Astrocyte (in vitro differentiated cells and primary cell): ENCODE measurements at regions not wholly inside any gene's neighbourhood (a gene's known extent, or its start where the extent isn't known, plus 50 kb on each side); places are given as distances from the start of the nearest gene placed in this dataset.
A peak's percentile ranks its signal among the peaks of the same experiment; 100 is the strongest.

Source experiments
- DNase-seq: peaks from one replicate; pipeline ENCODE4 v3.0.0-alpha.2; 2010; ENCODE audit warnings: low read depth
- FAIRE-seq: peaks from 2 replicates; lab custom pipeline; 2011; peaks lifted over from hg19 to GRCh38; lab: Jason Lieb, UNC
- H2AFZ ChIP-seq: 2 replicates; pipeline ENCODE4 v1.6.0; 2012; ENCODE audit warnings: low read depth, low read length, inconsistent platforms
- H3K27ac ChIP-seq: 2 replicates; pipeline ENCODE4 v1.5.1; 2011; ENCODE audit warnings: low read depth, low read length, inconsistent platforms
- H3K27me3 ChIP-seq: 2 replicates; pipeline ENCODE4 v1.6.0; 2011; ENCODE audit warnings: low read length, inconsistent platforms; ENCODE audit not compliant: insufficient read depth
- H3K36me3 ChIP-seq: 2 replicates; pipeline ENCODE4 v1.5.1; 2011; ENCODE audit warnings: low read length, inconsistent platforms; ENCODE audit not compliant: insufficient read depth
- H3K4me1 ChIP-seq: 2 replicates; pipeline ENCODE4 v1.5.1; 2011; ENCODE audit warnings: low read length, inconsistent platforms; ENCODE audit not compliant: insufficient read depth
- H3K4me2 ChIP-seq: 2 replicates; pipeline ENCODE4 v1.6.0; 2012; ENCODE audit warnings: low read length, inconsistent platforms
- H3K4me3 ChIP-seq: 2 replicates; pipeline ENCODE4 v1.5.1; 2011; ENCODE audit warnings: low read depth, mild to moderate bottlenecking, low read length, inconsistent platforms; ENCODE audit not compliant: insufficient read depth
- H3K79me2 ChIP-seq: 2 replicates; pipeline ENCODE4 v1.6.0; 2012; ENCODE audit warnings: mild to moderate bottlenecking, low read length, inconsistent platforms; ENCODE audit not compliant: insufficient read depth
- H3K9ac ChIP-seq: 2 replicates; pipeline ENCODE4 v1.6.0; 2012; ENCODE audit warnings: mild to moderate bottlenecking, low read length, inconsistent platforms
- H3K9me3 ChIP-seq: 2 replicates; pipeline ENCODE4 v1.5.1; 2012; ENCODE audit warnings: low read depth, mild to moderate bottlenecking, low read length, inconsistent platforms; ENCODE audit not compliant: insufficient read depth
- H4K20me1 ChIP-seq: 2 replicates; pipeline ENCODE4 v1.6.0; 2012; ENCODE audit warnings: low read length, inconsistent platforms; ENCODE audit not compliant: insufficient read depth
- H3K27ac Mint-ChIP-seq: one replicate; pipeline ENCODE4 v1.8.0; 2021; ENCODE audit warnings: mild to moderate bottlenecking, mixed read lengths; ENCODE audit not compliant: unreplicated experiment
- H3K27me3 Mint-ChIP-seq: one replicate; pipeline ENCODE4 v1.8.0; 2021; ENCODE audit warnings: low read depth, mixed read lengths; ENCODE audit not compliant: unreplicated experiment
- H3K36me3 Mint-ChIP-seq: one replicate; pipeline ENCODE4 v1.8.0; 2021; ENCODE audit warnings: low read depth, mixed read lengths; ENCODE audit not compliant: unreplicated experiment
- H3K4me1 Mint-ChIP-seq: one replicate; pipeline ENCODE4 v1.8.0; 2021; ENCODE audit warnings: low read depth, mixed read lengths; ENCODE audit not compliant: unreplicated experiment
- H3K4me3 Mint-ChIP-seq: one replicate; pipeline ENCODE4 v1.8.0; 2021; ENCODE audit warnings: mild to moderate bottlenecking, moderate library complexity, mixed read lengths; ENCODE audit not compliant: unreplicated experiment
- H3K9me3 Mint-ChIP-seq: one replicate; pipeline ENCODE4 v1.8.0; 2021; ENCODE audit warnings: mild to moderate bottlenecking, mixed read lengths; ENCODE audit not compliant: unreplicated experiment
- CTCF ChIP-seq: IDR thresholded peaks from 2 replicates; pipeline ENCODE4 v1.5.1; 2011; ENCODE audit warnings: low read depth, mild to moderate bottlenecking, inconsistent platforms, low read length, moderate library complexity; ENCODE audit not compliant: insufficient read depth
- EZH2 ChIP-seq: IDR thresholded peaks from 2 replicates; pipeline ENCODE4 v1.6.1; 2012; ENCODE audit warnings: mild to moderate bottlenecking, low read length, inconsistent platforms; ENCODE audit not compliant: insufficient read depth

GRCh38 chr2:16525265-16525887 is 140.3 kb downstream of the CYRIA start:
- no peaks in the 10 kb centered on the region for H4K20me1 ChIP-seq
- no peak overlapping the region for H2AFZ ChIP-seq
- no peak overlapping the region for H3K27ac ChIP-seq
- H3K9me3 ChIP-seq, result no peaks in the 10 kb centered on the region
- no peak overlapping the region for H3K4me2 ChIP-seq
- H3K79me2 ChIP-seq, result no peaks in the 10 kb centered on the region
- H3K4me3 ChIP-seq, result no peak overlapping the region
- H3K9ac ChIP-seq, result no peak overlapping the region
- Mint-ChIP-seq H3K36me3 (no peaks in the 10 kb centered on the region), H3K4me1 (peaks cover 3% of the 10 kb centered on the region), H3K4me3 (no peak overlapping the region), H3K9me3 (peaks cover 2% of the 10 kb centered on the region), H3K27me3 (peaks cover 23% of the 10 kb centered on the region), H3K27ac (no peak overlapping the region)
- peaks cover 10% of the 10 kb centered on the region for H3K4me1 ChIP-seq
- DNase-seq (no peak), FAIRE-seq (no peak)
- H3K36me3 ChIP-seq, result no peaks in the 10 kb centered on the region
- no peak for TF ChIP-seq EZH2
- TF ChIP-seq CTCF, result peak; percentile 21
- no peaks in the 10 kb centered on the region for H3K27me3 ChIP-seq

- no peaks in the 10 kb centered on the region for H3K36me3 ChIP-seq
- no peak overlapping the region for H3K4me2 ChIP-seq
- no peaks in the 10 kb centered on the region for H3K27me3 ChIP-seq
- no peaks in the 10 kb centered on the region for H3K9me3 ChIP-seq
- H3K4me1 ChIP-seq, result peaks cover 10% of the 10 kb centered on the region
- TF ChIP-seq CTCF, result no peak
- no peak for TF ChIP-seq EZH2
- peaks cover 3% of the 10 kb centered on the region for H3K4me1 Mint-ChIP-seq
- DNase-seq (no peak), FAIRE-seq (no peak)
- no peak overlapping the region for H2AFZ ChIP-seq
- no peaks in the 10 kb centered on the region for H3K79me2 ChIP-seq
- peaks cover 2% of the 10 kb centered on the region for H3K9me3 Mint-ChIP-seq
- no peak overlapping the region for H3K4me3 Mint-ChIP-seq
- H4K20me1 ChIP-seq, result no peaks in the 10 kb centered on the region
- H3K27ac ChIP-seq, result no peak overlapping the region
- H3K4me3 ChIP-seq, result no peak overlapping the region
- no peaks in the 10 kb centered on the region for H3K36me3 Mint-ChIP-seq
- H3K9ac ChIP-seq, result no peak overlapping the region
- H3K27me3 Mint-ChIP-seq, result peaks cover 26% of the 10 kb centered on the region
- no peak overlapping the region for H3K27ac Mint-ChIP-seq
These were observed 141.9 kb downstream of the CYRIA start for GRCh38 chr2:16523711-16524110.
